NB4 (cell line): ENCODE measurements at regions not wholly inside any gene's neighbourhood (a gene's known extent, or its start where the extent isn't known, plus 50 kb on each side); places are given as distances from the start of the nearest gene placed in this dataset.

Experiments used
- DNase-seq: peaks from one replicate; pipeline ENCODE4 v3.0.0; 2010; ENCODE audit warnings: low read depth
- H3K4me3 ChIP-seq: one replicate; pipeline ENCODE4 v1.5.1; 2011; ENCODE audit warnings: mild to moderate bottlenecking, low read depth, low read length, moderate library complexity
- MYC ChIP-seq: IDR thresholded peaks from 2 replicates; pipeline ENCODE4 v1.6.1; 2011; ENCODE audit warnings: low read depth, low read length
- POLR2A ChIP-seq: IDR thresholded peaks from 2 replicates; pipeline ENCODE4 v1.6.1; 2011; ENCODE audit warnings: mild to moderate bottlenecking; ENCODE audit not compliant: insufficient read length; ENCODE audit errors: extremely low read depth
- TF ChIP-seq, protein P1 (sequence below): IDR thresholded peaks from one replicate; pipeline ENCODE4 v1.5.1; 2012; ENCODE audit warnings: low read depth, low read length
- TF ChIP-seq, protein P2 (sequence below): IDR thresholded peaks from 2 replicates; pipeline ENCODE4 v1.6.1; 2011; ENCODE audit warnings: low read depth, low read length

DNA sequence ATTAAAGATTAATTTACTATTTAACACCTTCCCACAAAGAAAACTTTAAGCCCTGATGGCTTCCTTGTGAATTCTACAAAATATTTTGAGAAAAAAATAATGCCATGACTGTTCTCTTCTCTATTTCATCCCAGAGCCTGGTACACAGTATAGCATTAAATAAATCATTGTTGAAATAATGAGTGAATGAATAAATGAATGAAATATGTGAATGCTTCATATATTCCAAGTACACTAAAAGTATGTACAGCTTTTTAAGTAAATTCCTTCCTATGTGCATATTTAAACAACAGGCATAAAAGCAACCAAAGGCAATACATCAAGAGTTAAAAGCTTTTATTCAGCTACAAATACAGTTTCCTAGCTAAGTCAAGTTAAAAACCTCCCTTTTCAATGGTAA, 144.9 kb upstream of the CCDC196 start:
- TF ChIP-seq MYC (no peak), POLR2A (no peak)
- TF ChIP-seq, protein P1, sequence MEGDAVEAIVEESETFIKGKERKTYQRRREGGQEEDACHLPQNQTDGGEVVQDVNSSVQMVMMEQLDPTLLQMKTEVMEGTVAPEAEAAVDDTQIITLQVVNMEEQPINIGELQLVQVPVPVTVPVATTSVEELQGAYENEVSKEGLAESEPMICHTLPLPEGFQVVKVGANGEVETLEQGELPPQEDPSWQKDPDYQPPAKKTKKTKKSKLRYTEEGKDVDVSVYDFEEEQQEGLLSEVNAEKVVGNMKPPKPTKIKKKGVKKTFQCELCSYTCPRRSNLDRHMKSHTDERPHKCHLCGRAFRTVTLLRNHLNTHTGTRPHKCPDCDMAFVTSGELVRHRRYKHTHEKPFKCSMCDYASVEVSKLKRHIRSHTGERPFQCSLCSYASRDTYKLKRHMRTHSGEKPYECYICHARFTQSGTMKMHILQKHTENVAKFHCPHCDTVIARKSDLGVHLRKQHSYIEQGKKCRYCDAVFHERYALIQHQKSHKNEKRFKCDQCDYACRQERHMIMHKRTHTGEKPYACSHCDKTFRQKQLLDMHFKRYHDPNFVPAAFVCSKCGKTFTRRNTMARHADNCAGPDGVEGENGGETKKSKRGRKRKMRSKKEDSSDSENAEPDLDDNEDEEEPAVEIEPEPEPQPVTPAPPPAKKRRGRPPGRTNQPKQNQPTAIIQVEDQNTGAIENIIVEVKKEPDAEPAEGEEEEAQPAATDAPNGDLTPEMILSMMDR: no peak
- TF ChIP-seq, protein P2, sequence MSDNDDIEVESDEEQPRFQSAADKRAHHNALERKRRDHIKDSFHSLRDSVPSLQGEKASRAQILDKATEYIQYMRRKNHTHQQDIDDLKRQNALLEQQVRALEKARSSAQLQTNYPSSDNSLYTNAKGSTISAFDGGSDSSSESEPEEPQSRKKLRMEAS: no peak
- H3K4me3 ChIP-seq: no peak overlapping the region
- DNase-seq: no peak

DNA sequence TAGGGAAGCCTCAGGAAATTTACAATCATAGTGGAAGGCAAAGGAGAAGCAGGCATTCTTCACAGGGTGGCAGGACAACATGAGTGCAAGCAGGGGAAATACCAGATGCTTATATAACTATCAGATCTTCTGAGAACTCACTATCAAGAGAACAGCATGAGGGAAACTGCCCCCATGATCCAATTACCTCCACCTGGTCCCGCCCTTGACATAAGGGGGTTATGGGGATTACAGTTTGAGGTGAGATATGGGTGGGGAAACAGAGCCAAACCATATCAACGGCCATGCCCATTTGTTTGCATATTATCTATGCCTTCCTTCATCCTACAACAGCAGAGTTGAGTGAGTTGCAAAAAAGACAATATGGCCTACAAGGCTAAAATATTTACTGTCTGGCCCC, 140.2 kb upstream of the CCDC196 start:
- no peak for TF ChIP-seq MYC
- TF ChIP-seq, protein P1: no peak
- TF ChIP-seq POLR2A: no peak
- TF ChIP-seq, protein P2: no peak
- H3K4me3 ChIP-seq: no peak overlapping the region
- no peak for DNase-seq

DNA sequence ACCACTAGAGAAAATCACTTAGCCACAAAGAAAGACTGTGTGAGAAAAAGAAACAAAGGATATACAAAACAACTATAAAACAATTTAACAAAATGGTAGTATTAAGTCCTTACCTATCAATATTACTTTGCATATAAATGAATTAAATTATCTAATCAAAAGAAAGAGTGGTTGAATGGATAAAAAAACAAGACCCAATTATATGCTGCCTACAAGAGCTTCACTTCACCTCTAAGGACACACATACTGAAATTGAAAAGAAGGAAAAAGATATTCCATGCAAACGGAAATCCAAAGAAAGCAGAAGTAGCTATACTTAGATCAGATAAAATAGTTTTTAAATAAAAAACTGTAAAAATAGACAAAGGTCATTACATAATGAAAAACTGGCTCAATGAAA, 134.9 kb upstream of the CCDC196 start:
- no peak overlapping the region for H3K4me3 ChIP-seq
- TF ChIP-seq, protein P2: no peak
- TF ChIP-seq MYC (no peak), POLR2A (no peak)
- TF ChIP-seq, protein P1: no peak
- DNase-seq: no peak

DNA sequence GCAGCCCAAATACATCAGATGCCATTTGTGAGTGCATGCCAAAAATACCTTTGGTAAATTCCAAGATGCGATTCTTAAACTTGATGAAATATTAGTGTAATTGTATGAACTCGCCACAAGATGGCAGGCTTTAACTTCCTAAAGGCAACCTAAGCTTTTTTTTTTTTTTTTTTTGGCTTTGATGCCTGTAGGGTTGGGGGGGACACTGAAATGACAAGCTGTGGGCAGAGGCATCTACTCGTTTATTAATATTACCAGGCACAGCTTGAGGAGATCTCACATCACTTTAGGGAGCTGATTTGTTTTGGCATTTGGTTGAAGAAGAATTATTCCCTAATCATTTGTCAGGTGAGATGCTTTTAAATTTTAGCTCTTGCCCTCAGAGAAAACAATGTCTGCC, 126.7 kb upstream of the CCDC196 start:
- TF ChIP-seq, protein P2: no peak
- TF ChIP-seq, protein P1: peak; percentile 11
- DNase-seq: peak; percentile 64
- no peak overlapping the region for H3K4me3 ChIP-seq

DNA sequence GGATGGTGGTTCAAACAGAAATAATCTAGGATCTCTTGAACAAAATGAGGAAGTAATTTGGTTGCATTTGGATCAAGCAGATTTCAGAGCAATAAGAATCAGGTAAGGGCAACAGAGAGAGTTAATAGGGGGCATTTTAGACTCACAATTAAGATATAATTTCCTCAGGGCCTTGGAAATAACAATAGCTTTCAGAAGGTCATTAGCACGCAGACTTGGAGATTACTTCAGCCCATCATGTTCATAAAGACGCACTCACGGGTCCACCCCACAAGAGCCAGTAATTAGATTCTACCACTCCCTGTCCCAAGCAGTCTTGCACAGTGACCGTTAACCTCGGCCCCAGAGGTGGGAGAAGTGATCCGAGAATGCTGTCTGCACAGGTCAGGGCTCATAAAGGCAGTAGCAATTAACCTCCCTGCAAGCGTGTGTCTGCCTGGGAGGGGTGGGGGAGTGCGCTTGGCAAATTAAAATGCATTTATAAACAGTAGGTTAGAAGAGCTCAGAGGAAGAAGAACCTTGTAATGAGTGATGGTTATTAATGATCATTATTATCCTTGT, 125.7 kb upstream of the CCDC196 start:
- DNase-seq: peak; percentile 2
- TF ChIP-seq MYC (no peak), POLR2A (no peak)
- TF ChIP-seq, protein P2: no peak
- TF ChIP-seq, protein P1: no peak
- H3K4me3 ChIP-seq: no peak overlapping the region

DNA sequence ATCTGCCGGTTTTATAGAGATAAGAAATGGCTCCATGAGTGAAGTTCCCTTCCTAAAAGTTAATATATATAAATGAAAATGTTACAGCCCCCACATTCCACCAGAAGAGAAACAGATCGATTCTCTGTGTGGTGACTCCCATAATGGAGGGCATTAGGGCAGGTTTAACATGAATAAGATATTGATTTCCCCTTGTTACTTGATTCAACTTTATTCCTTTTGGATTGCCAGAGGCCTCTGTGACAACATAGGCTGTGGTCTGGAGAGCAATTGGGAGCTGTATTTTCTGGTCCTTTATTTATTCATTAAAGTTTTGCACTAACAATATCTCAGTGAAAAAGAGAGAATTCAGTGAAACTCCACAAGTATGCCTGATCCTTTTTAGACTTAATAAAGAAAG, 125.2 kb upstream of the CCDC196 start:
- H3K4me3 ChIP-seq: no peak overlapping the region
- no peak for DNase-seq
- no peak for TF ChIP-seq POLR2A
- TF ChIP-seq, protein P2: no peak
- TF ChIP-seq, protein P1: no peak
- no peak for TF ChIP-seq MYC
